Left lung (tissue), 4 donors: ENCODE measurements at regions not wholly inside any gene's neighbourhood (a gene's known extent, or its start where the extent isn't known, plus 50 kb on each side); places are given as distances from the start of the nearest gene placed in this dataset.
"Not testable (repeated sequence)": the region's sequence is repeated elsewhere in the genome, so short reads cannot be mapped to it uniquely, and the experiment has no call there.

Experiments used
- ATAC-seq: fragments of 200-7000 bp; cut with Tn5 transposase; one replicate; pipeline ENCODE4 v1.9.1; 2020; ENCODE audit warnings: moderate library complexity
- DNase-seq, 4 donors: peaks; one replicate each; pipeline ENCODE4 v3.0.0-alpha.2; 2013 to 2020
- H3K27ac ChIP-seq, 2 donors: fragments of 200-600 bp; sonication (generic) in 1 of 2; one replicate each; pipeline versions ENCODE4 v1.5.0 to v1.8.0; 2020 to 2021
- H3K27me3 ChIP-seq, 2 donors: fragments of 200-600 bp; sonication (generic) in 1 of 2; one replicate each; pipeline versions ENCODE4 v1.5.0 to v1.8.0; 2020 to 2021
- H3K36me3 ChIP-seq, 2 donors: fragments of 200-600 bp; sonication (generic) in 1 of 2; one replicate each; pipeline versions ENCODE4 v1.5.0 to v1.8.0; 2020 to 2021
- H3K4me1 ChIP-seq, 2 donors: fragments of 200-600 bp; one replicate each; pipeline ENCODE4 v1.8.0; 2021
- H3K4me3 ChIP-seq, 2 donors: fragments of 200-600 bp; sonication (generic) in 1 of 2; one replicate each; pipeline versions ENCODE4 v1.5.0 to v1.8.0; 2020 to 2021; ENCODE audit warnings: mild to moderate bottlenecking in 1 of 2
- H3K9me3 ChIP-seq, 2 donors: fragments of 200-600 bp; sonication (generic) in 1 of 2; one replicate each; pipeline versions ENCODE4 v1.5.0 to v1.8.0; 2020 to 2021
- intact Hi-C, 2 donors: fragments of 100-400 bp; cut with DNase I; formaldehyde crosslinking; loops; one replicate each; pipeline versions ENCODE4 v1.11.2 to v1.14.2; 2022
- TF ChIP-seq, protein P1 (sequence below), 2 donors: fragments of 200-600 bp; sonication (generic) in 1 of 2; IDR thresholded peaks; one replicate each; pipeline versions ENCODE4 v1.5.0 to v1.8.0; 2021; ENCODE audit warnings: antibody characterized with exemption in 2 of 2
- donor health status: DM: no; HTN: yes; CAD: no.
- donor health status: DM: no; HTN: no; CAD: no.

DNA sequence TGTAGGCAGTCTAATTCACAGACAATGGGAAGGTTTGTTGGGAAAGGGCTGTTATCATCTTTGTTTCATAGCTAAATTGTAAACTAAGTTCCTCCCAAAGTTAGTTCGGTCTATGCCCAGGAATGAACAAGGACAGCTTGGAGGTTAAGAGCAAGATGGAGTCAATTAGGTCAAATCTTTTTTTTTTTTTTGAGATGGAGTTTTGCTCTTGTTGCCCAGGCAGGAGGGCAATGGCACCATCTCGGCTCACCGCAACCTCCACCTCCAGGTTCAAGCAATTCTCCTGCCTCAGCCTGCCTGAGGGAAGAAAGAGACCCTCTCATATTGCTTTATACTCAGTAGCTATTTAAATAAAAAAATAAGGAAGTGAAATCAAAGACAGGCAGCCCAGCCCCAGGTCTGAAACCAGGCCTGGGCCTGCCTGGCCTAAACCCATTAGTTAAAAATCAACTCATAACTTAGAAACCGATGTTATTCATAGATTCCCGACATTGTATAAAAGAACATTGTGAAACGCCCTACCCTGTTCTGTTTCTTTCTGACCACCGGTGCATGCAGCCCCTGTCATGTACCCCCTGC lies 297.4 kb upstream of the SGCG start:
- Histone ChIP-seq H3K27me3 (no peaks in the 10 kb centered on the region), H3K4me3 (no peak overlapping the region), H3K9me3 (no peaks in the 10 kb centered on the region), H3K4me1 (no peaks in the 10 kb centered on the region), H3K36me3 (no peaks in the 10 kb centered on the region), H3K27ac (no peak overlapping the region)
- intact Hi-C loops, result no loop called here
- no peak for DNase-seq
- TF ChIP-seq, protein P1, sequence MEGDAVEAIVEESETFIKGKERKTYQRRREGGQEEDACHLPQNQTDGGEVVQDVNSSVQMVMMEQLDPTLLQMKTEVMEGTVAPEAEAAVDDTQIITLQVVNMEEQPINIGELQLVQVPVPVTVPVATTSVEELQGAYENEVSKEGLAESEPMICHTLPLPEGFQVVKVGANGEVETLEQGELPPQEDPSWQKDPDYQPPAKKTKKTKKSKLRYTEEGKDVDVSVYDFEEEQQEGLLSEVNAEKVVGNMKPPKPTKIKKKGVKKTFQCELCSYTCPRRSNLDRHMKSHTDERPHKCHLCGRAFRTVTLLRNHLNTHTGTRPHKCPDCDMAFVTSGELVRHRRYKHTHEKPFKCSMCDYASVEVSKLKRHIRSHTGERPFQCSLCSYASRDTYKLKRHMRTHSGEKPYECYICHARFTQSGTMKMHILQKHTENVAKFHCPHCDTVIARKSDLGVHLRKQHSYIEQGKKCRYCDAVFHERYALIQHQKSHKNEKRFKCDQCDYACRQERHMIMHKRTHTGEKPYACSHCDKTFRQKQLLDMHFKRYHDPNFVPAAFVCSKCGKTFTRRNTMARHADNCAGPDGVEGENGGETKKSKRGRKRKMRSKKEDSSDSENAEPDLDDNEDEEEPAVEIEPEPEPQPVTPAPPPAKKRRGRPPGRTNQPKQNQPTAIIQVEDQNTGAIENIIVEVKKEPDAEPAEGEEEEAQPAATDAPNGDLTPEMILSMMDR (IDR thresholded peaks at IDR 0.05), result no peak
- no peak for ATAC-seq

DNA sequence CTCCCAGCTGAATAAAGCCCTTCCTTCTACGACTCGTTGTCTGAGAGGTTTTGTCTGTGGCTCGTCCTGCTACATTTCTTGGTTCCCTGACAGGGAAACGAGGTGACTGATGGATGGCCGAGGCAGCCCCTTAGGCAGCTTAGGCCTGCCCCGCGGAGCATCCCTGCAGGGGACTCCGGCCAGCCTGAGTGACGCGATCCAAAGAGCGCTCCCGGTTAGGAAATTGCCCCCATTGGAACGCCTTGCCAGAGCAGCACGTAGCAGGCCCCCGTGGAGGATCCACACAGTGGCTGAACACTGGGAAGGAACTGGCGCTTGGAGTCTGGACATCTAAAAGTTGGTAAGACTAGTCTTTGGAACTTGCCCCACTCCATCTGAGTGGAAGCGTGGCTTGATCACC lies 296.8 kb upstream of the SGCG start:
- Histone ChIP-seq H3K9me3 (no peaks in the 10 kb centered on the region), H3K36me3 (no peaks in the 10 kb centered on the region), H3K27me3 (no peaks in the 10 kb centered on the region), H3K27ac (no peak overlapping the region), H3K4me1 (no peaks in the 10 kb centered on the region), H3K4me3 (no peak overlapping the region)
- DNase-seq (no peak), ATAC-seq (no peak)
- TF ChIP-seq, protein P1 (IDR thresholded peaks at IDR 0.05), result no peak
- intact Hi-C loops, result no loop called here

DNA sequence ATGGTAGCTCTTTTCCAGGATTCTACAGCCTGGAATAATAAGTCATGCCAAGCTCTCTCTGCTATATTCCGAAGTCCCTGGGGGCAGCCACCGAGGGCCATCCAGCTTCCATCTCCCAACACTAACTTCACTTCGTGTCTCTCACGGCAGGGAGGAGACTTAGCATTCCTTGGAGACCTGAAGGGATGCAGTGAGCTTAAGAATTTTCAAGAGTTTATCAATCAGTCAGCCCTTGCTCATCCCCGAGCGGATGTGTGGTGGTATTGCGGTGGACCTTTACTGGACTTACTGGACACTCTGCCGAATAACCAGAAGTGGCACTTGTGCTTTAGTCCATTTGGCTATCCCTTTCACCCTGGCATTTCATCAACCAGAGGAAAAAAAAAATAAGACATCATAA lies 294.7 kb upstream of the SGCG start:
- intact Hi-C loops, H3K36me3 ChIP-seq, H3K4me1 ChIP-seq, H3K9me3 ChIP-seq, H3K27me3 ChIP-seq, ATAC-seq, DNase-seq, H3K4me3 ChIP-seq, H3K27ac ChIP-seq: not testable (repeated sequence)

DNA sequence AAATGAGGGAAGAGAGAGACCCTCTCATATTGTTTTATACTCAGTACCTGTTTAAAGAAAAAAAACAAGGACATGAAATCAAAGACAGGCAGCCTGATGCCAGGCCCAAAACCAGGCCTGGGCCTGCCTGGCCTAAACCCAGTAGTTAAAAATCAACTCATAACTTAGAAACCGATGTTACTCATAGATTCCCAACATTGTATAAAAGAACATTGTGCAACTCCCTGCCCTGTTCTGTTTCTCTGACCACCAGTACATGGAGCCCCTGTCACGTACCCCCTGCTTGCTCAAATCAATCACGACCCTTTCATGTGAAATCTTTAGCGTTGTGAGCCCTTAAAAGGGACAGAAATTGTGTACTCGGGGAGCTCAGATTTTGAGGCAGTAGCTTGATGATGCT lies 291.4 kb upstream of the SGCG start:
- H3K4me3 ChIP-seq, H3K27me3 ChIP-seq, H3K9me3 ChIP-seq, ATAC-seq, H3K4me1 ChIP-seq, DNase-seq, intact Hi-C loops, H3K36me3 ChIP-seq, H3K27ac ChIP-seq: not testable (repeated sequence)

DNA sequence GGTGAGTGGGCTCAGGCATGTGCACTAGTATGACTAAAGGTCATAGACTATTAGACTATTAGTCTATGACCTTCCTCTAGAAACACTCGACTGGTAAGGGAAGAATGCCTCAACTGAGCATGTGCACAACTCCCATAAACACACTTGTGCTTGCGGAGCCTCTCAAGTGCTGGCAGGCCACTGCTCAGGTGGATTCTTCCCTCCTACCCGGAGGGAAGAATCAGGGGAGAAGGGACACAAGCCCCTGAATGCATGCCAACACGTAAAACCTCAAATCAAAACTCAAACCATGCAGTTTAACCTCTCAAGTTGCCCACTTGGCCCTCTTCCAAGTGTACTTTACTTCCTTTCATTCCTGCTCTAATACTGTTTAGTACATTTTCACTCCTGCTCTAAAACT lies 287.6 kb upstream of the SGCG start:
- DNase-seq, result peak in 1 of 4 donors; percentile 58
- Histone ChIP-seq H3K36me3 (no peaks in the 10 kb centered on the region), H3K4me1 (no peaks in the 10 kb centered on the region), H3K27ac (no peak overlapping the region), H3K9me3 (peaks cover 0 to 10% of the 10 kb centered on the region in 2 donors), H3K27me3 (no peaks in the 10 kb centered on the region), H3K4me3 (no peak overlapping the region)
- ATAC-seq, result peak; percentile 94
- intact Hi-C loops, result no loop called here
- TF ChIP-seq, protein P1 (IDR thresholded peaks at IDR 0.05), result no peak

DNA sequence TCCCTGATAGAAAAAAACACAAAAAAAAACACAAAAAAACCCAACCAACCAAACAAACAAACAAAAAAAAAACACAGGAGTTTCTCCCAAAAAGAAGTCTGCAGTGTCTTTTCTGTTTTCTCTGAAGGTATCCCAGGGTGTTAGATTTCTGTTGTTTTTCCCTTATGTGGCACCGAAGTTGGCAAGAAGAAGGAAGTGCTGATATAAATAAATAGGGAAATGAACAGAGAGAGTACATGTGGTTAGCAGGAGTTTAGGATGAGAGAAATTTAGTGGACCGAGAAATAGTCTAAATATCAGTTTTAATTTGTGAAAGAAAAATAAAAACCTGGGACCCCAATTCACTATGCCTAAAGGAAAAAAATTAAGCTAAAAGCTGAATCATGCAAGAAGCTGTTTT lies 287.0 kb upstream of the SGCG start:
- no peaks in the 10 kb centered on the region for H3K4me1 ChIP-seq
- H3K27me3 ChIP-seq, result no peaks in the 10 kb centered on the region
- ATAC-seq (peak; percentile 62), DNase-seq (no peak)
- intact Hi-C loops, result no loop called here
- H3K4me3 ChIP-seq, result no peak overlapping the region
- no peak overlapping the region for H3K27ac ChIP-seq
- TF ChIP-seq, protein P1 (IDR thresholded peaks at IDR 0.05), result no peak
- H3K9me3 ChIP-seq, result peaks cover 0 to 10% of the 10 kb centered on the region in 2 donors
- H3K36me3 ChIP-seq, result no peaks in the 10 kb centered on the region
